ENCODE measurements at regions not wholly inside any gene's neighbourhood (a gene's known extent, or its start where the extent isn't known, plus 50 kb on each side); places are given as distances from the start of the nearest gene placed in this dataset.
"Not testable (repeated sequence)": the region's sequence is repeated elsewhere in the genome, so short reads cannot be mapped to it uniquely, and the experiment has no call there.

DNA sequence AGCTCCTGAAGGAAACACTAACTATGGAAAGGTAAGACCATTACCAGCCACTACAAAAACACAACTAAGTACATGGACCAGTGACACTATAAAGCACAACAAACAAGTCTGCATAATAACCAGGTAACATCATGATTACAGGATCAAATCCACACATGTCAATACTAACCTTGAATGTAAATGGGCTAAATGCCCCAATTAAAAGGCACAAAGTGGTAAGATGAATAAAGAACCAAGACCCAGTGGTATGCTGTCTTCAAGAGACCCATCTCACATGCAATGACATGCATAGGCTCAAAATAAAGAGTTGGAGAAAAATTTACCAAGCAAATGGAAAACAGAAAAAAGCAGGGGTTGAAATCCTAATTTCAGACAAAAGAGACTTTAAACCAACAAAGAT lies 261.8 kb downstream of the RAP2B start:
- not testable (repeated sequence) for TF ChIP-seq EZH2 (IDR thresholded peaks at IDR 0.05); POLR2AphosphoS5 (IDR thresholded peaks at IDR 0.05; ENCODE audit: low read depth, low read length); CEBPB (IDR thresholded peaks at IDR 0.05; ENCODE audit: low read depth)
- TF ChIP-seq, protein P1, sequence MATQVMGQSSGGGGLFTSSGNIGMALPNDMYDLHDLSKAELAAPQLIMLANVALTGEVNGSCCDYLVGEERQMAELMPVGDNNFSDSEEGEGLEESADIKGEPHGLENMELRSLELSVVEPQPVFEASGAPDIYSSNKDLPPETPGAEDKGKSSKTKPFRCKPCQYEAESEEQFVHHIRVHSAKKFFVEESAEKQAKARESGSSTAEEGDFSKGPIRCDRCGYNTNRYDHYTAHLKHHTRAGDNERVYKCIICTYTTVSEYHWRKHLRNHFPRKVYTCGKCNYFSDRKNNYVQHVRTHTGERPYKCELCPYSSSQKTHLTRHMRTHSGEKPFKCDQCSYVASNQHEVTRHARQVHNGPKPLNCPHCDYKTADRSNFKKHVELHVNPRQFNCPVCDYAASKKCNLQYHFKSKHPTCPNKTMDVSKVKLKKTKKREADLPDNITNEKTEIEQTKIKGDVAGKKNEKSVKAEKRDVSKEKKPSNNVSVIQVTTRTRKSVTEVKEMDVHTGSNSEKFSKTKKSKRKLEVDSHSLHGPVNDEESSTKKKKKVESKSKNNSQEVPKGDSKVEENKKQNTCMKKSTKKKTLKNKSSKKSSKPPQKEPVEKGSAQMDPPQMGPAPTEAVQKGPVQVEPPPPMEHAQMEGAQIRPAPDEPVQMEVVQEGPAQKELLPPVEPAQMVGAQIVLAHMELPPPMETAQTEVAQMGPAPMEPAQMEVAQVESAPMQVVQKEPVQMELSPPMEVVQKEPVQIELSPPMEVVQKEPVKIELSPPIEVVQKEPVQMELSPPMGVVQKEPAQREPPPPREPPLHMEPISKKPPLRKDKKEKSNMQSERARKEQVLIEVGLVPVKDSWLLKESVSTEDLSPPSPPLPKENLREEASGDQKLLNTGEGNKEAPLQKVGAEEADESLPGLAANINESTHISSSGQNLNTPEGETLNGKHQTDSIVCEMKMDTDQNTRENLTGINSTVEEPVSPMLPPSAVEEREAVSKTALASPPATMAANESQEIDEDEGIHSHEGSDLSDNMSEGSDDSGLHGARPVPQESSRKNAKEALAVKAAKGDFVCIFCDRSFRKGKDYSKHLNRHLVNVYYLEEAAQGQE (IDR thresholded peaks at IDR 0.05; ENCODE audit: low read depth) = not testable (repeated sequence)
- TF ChIP-seq, protein P2, sequence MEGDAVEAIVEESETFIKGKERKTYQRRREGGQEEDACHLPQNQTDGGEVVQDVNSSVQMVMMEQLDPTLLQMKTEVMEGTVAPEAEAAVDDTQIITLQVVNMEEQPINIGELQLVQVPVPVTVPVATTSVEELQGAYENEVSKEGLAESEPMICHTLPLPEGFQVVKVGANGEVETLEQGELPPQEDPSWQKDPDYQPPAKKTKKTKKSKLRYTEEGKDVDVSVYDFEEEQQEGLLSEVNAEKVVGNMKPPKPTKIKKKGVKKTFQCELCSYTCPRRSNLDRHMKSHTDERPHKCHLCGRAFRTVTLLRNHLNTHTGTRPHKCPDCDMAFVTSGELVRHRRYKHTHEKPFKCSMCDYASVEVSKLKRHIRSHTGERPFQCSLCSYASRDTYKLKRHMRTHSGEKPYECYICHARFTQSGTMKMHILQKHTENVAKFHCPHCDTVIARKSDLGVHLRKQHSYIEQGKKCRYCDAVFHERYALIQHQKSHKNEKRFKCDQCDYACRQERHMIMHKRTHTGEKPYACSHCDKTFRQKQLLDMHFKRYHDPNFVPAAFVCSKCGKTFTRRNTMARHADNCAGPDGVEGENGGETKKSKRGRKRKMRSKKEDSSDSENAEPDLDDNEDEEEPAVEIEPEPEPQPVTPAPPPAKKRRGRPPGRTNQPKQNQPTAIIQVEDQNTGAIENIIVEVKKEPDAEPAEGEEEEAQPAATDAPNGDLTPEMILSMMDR (IDR thresholded peaks at IDR 0.05 in 2 of 3, conservative IDR thresholded peaks at IDR 0.05 in 1 of 3; ENCODE audit: borderline replicate concordance in 1 of 3, insufficient read depth in 1 of 3, low read depth in 2 of 3, low read length in 2 of 3) = not testable (repeated sequence)

All from HCT116 (cell line).